ENCODE measurements at regions not wholly inside any gene's neighbourhood (a gene's known extent, or its start where the extent isn't known, plus 50 kb on each side); places are given as distances from the start of the nearest gene placed in this dataset.
A peak's percentile ranks its signal among the peaks of the same experiment; 100 is the strongest.
"Not testable (repeated sequence)": the region's sequence is repeated elsewhere in the genome, so short reads cannot be mapped to it uniquely, and the experiment has no call there.

GRCh38 chr7:16961641-16962040 lies 79.9 kb upstream of the AGR3 start:
- Mint-ChIP-seq H3K4me3 (no peak overlapping the region), H3K36me3 (no peaks in the 10 kb centered on the region), H3K4me1 (no peaks in the 10 kb centered on the region), H3K27ac (no peak overlapping the region), H3K9me3 (no peaks in the 10 kb centered on the region), H3K27me3 (no peaks in the 10 kb centered on the region)
- no peak for ATAC-seq

GRCh38 chr7:16963044-16963443 lies 81.3 kb upstream of the AGR3 start:
- no peaks in the 10 kb centered on the region for H3K36me3 Mint-ChIP-seq
- H3K4me1 Mint-ChIP-seq: no peaks in the 10 kb centered on the region
- peaks cover 1% of the 10 kb centered on the region for H3K27me3 Mint-ChIP-seq
- H3K9me3 Mint-ChIP-seq: no peaks in the 10 kb centered on the region
- no peak overlapping the region for H3K4me3 Mint-ChIP-seq
- no peak for ATAC-seq
- no peak overlapping the region for H3K27ac Mint-ChIP-seq

- H3K4me3 Mint-ChIP-seq, H3K36me3 Mint-ChIP-seq, H3K9me3 Mint-ChIP-seq, H3K27ac Mint-ChIP-seq, ATAC-seq, H3K4me1 Mint-ChIP-seq, H3K27me3 Mint-ChIP-seq: not testable (repeated sequence)
Measured at GRCh38 chr7:16965697-16966096, 83.9 kb upstream of the AGR3 start.

GRCh38 chr7:16967300-16967811 lies 85.6 kb upstream of the AGR3 start:
- no peaks in the 10 kb centered on the region for H3K4me1 Mint-ChIP-seq
- H3K36me3 Mint-ChIP-seq: no peaks in the 10 kb centered on the region
- H3K9me3 Mint-ChIP-seq: no peaks in the 10 kb centered on the region
- no peak overlapping the region for H3K27ac Mint-ChIP-seq
- no peak overlapping the region for H3K4me3 Mint-ChIP-seq
- no peak for ATAC-seq
- H3K27me3 Mint-ChIP-seq: peaks cover 9% of the 10 kb centered on the region

GRCh38 chr7:16970732-16971482 lies 89.1 kb upstream of the AGR3 start:
- Mint-ChIP-seq H3K27ac (no peak overlapping the region), H3K27me3 (peaks cover 9% of the 10 kb centered on the region), H3K4me3 (no peak overlapping the region), H3K36me3 (no peaks in the 10 kb centered on the region), H3K9me3 (no peaks in the 10 kb centered on the region), H3K4me1 (peaks cover 6% of the 10 kb centered on the region)
- no peak for ATAC-seq

GRCh38 chr7:16975712-16976111 lies 93.9 kb upstream of the AGR3 start:
- Mint-ChIP-seq H3K4me3 (no peak overlapping the region), H3K9me3 (no peaks in the 10 kb centered on the region), H3K4me1 (peaks cover 11% of the 10 kb centered on the region), H3K27me3 (no peaks in the 10 kb centered on the region), H3K27ac (no peak overlapping the region), H3K36me3 (no peaks in the 10 kb centered on the region)
- ATAC-seq: peak; percentile 82

GRCh38 chr7:16978358-16979244 lies 96.8 kb upstream of the AGR3 start:
- Mint-ChIP-seq H3K4me1 (peaks cover 19% of the 10 kb centered on the region), H3K4me3 (no peak overlapping the region), H3K27ac (no peak overlapping the region), H3K9me3 (no peaks in the 10 kb centered on the region), H3K36me3 (no peaks in the 10 kb centered on the region), H3K27me3 (peaks cover 10% of the 10 kb centered on the region)
- ATAC-seq: no peak

GRCh38 chr7:16980539-16980938 lies 98.8 kb upstream of the AGR3 start:
- no peaks in the 10 kb centered on the region for H3K36me3 Mint-ChIP-seq
- ATAC-seq: no peak
- peaks cover 10% of the 10 kb centered on the region for H3K27me3 Mint-ChIP-seq
- no peaks in the 10 kb centered on the region for H3K9me3 Mint-ChIP-seq
- peaks cover 17% of the 10 kb centered on the region for H3K4me1 Mint-ChIP-seq
- no peak overlapping the region for H3K4me3 Mint-ChIP-seq
- H3K27ac Mint-ChIP-seq: no peak overlapping the region

- Mint-ChIP-seq H3K4me1 (peaks cover 12% of the 10 kb centered on the region), H3K27me3 (peaks cover 10% of the 10 kb centered on the region), H3K4me3 (peak overlapping the region; percentile 66), H3K27ac (peak overlapping the region; percentile 75), H3K9me3 (no peaks in the 10 kb centered on the region), H3K36me3 (no peaks in the 10 kb centered on the region)
- no peak for ATAC-seq
Measured at GRCh38 chr7:16982640-16983350, 101.0 kb upstream of the AGR3 start.

GRCh38 chr7:16984375-16984774 lies 102.6 kb upstream of the AGR3 start:
- Mint-ChIP-seq H3K4me3 (no peak overlapping the region), H3K9me3 (no peaks in the 10 kb centered on the region), H3K36me3 (no peaks in the 10 kb centered on the region), H3K4me1 (peaks cover 12% of the 10 kb centered on the region), H3K27ac (no peak overlapping the region), H3K27me3 (peaks cover 10% of the 10 kb centered on the region)
- no peak for ATAC-seq

- H3K27ac Mint-ChIP-seq: no peak overlapping the region
- peaks cover 7% of the 10 kb centered on the region for H3K4me1 Mint-ChIP-seq
- peaks cover 10% of the 10 kb centered on the region for H3K27me3 Mint-ChIP-seq
- H3K9me3 Mint-ChIP-seq: no peaks in the 10 kb centered on the region
- no peak for ATAC-seq
- no peak overlapping the region for H3K4me3 Mint-ChIP-seq
- H3K36me3 Mint-ChIP-seq: no peaks in the 10 kb centered on the region
Measured at GRCh38 chr7:16985621-16986020, 103.8 kb upstream of the AGR3 start.

GRCh38 chr7:16986755-16987154 lies 105.0 kb upstream of the AGR3 start:
- Mint-ChIP-seq H3K36me3 (no peaks in the 10 kb centered on the region), H3K27me3 (peaks cover 10% of the 10 kb centered on the region), H3K4me1 (peaks cover 7% of the 10 kb centered on the region), H3K4me3 (no peak overlapping the region), H3K9me3 (no peaks in the 10 kb centered on the region), H3K27ac (no peak overlapping the region)
- no peak for ATAC-seq

- no peaks in the 10 kb centered on the region for H3K27me3 Mint-ChIP-seq
- H3K36me3 Mint-ChIP-seq: no peaks in the 10 kb centered on the region
- no peak for ATAC-seq
- H3K4me1 Mint-ChIP-seq: no peaks in the 10 kb centered on the region
- no peak overlapping the region for H3K27ac Mint-ChIP-seq
- H3K9me3 Mint-ChIP-seq: no peaks in the 10 kb centered on the region
- H3K4me3 Mint-ChIP-seq: no peak overlapping the region
Measured at GRCh38 chr7:16989811-16990413, 108.1 kb upstream of the AGR3 start.

GRCh38 chr7:16991551-16991950 lies 109.8 kb upstream of the AGR3 start:
- Mint-ChIP-seq H3K4me1 (no peaks in the 10 kb centered on the region), H3K4me3 (no peak overlapping the region), H3K27ac (no peak overlapping the region), H3K36me3 (no peaks in the 10 kb centered on the region), H3K27me3 (no peaks in the 10 kb centered on the region), H3K9me3 (peaks cover 3% of the 10 kb centered on the region)
- no peak for ATAC-seq

- no peaks in the 10 kb centered on the region for H3K36me3 Mint-ChIP-seq
- no peak overlapping the region for H3K4me3 Mint-ChIP-seq
- H3K4me1 Mint-ChIP-seq: no peaks in the 10 kb centered on the region
- H3K27ac Mint-ChIP-seq: no peak overlapping the region
- no peaks in the 10 kb centered on the region for H3K27me3 Mint-ChIP-seq
- no peak for ATAC-seq
- peaks cover 6% of the 10 kb centered on the region for H3K9me3 Mint-ChIP-seq
Measured at GRCh38 chr7:16993543-16993942, 111.8 kb upstream of the AGR3 start.

Data from stimulated activated memory B cell treated with anti-CD40 and anti-IgM and Interleukin-4, amounts not matched to agents 10 μg/mL and 1 μg/mL and 100 μg/mL, for 72 hours (primary cell).